K562 (cell line): ENCODE measurements at regions not wholly inside any gene's neighbourhood (a gene's known extent, or its start where the extent isn't known, plus 50 kb on each side); places are given as distances from the start of the nearest gene placed in this dataset.

ENCODE experiments used
- ATF1 ChIP-seq, 2 experiments: fragments of 450-650 bp in 1 of 2; IDR thresholded peaks; 2 replicates each; pipeline ENCODE4 v1.6.1; 2016; ENCODE audit warnings: missing compliant biosample characterization in 1 of 2, missing genetic modification characterization in 1 of 2
- TEAD1 ChIP-seq, 2 experiments: fragments of 450-650 bp in 1 of 2; sonication (generic) in 1 of 2; formaldehyde crosslinking; IDR thresholded peaks; 2 replicates each; pipeline versions ENCODE4 v1.4.0 to v1.8.0; 2020 to 2022; ENCODE audit warnings: mild to moderate bottlenecking in 2 of 2, missing genetic modification reagents in 1 of 2
- ZNF76 ChIP-seq: fragments of 250-450 bp; sonication (Bioruptor Pico); IDR thresholded peaks from 2 replicates; pipeline ENCODE4 v1.4.0; 2020; ENCODE audit warnings: mild to moderate bottlenecking, moderate library complexity, borderline replicate concordance
- ZNF79 ChIP-seq: fragments of 250-450 bp; sonication (Bioruptor Pico); IDR thresholded peaks from 2 replicates; pipeline ENCODE4 v1.4.0; 2020; ENCODE audit warnings: low read depth, mild to moderate bottlenecking, moderate library complexity
- TF ChIP-seq, protein P1 (sequence below), 2 experiments: IDR thresholded peaks; 2 replicates each; pipeline ENCODE4 v1.6.1; 2012; ENCODE audit warnings: improper control_type of control experiment in 2 of 2, low read depth in 2 of 2, low read length in 2 of 2, borderline replicate concordance in 1 of 2
- TF ChIP-seq, protein P2 (sequence below): fragments of 450-650 bp; conservative IDR thresholded peaks from 2 replicates; pipeline ENCODE4 v1.6.1; 2016; ENCODE audit warnings: missing genetic modification characterization, low read depth, mild to moderate bottlenecking, control low read depth, missing compliant biosample characterization
- TF ChIP-seq, protein P3 (sequence below): fragments of 250-450 bp; sonication (Bioruptor Pico); IDR thresholded peaks from 2 replicates; pipeline ENCODE4 v1.9.0; 2021; ENCODE audit warnings: mild to moderate bottlenecking, inconsistent platforms
- TF ChIP-seq, protein P4 (sequence below): sonication (generic); formaldehyde crosslinking; IDR thresholded peaks from 2 replicates; pipeline ENCODE4 v1.8.1; 2023; ENCODE audit warnings: mild to moderate bottlenecking, missing genetic modification reagents
- TF ChIP-seq, protein P5 (sequence below): fragments of 250-450 bp; sonication (Bioruptor Pico); IDR thresholded peaks from 2 replicates; pipeline ENCODE4 v1.5.1; 2021; ENCODE audit warnings: mild to moderate bottlenecking

DNA sequence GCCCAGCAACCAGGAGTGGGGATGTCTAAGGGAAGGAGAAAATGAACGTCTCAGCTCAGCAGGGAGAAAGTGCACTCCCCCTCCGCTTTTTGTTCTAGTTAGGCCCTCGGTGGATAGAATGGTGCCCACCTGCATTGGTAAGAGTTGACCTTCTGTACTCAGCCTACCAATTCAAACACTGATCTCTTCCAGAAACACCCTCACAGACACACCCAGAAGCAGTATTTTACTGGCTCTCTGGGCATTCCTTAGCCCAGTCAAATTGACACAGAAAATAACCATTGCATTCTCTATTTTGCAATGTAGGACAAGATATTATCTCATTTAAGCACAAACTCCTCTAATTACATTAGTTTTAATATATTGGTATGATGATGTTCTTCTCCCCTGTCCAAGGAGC is 106.1 kb upstream of the C7orf33 start (continued):
- TF ChIP-seq, protein P1, sequence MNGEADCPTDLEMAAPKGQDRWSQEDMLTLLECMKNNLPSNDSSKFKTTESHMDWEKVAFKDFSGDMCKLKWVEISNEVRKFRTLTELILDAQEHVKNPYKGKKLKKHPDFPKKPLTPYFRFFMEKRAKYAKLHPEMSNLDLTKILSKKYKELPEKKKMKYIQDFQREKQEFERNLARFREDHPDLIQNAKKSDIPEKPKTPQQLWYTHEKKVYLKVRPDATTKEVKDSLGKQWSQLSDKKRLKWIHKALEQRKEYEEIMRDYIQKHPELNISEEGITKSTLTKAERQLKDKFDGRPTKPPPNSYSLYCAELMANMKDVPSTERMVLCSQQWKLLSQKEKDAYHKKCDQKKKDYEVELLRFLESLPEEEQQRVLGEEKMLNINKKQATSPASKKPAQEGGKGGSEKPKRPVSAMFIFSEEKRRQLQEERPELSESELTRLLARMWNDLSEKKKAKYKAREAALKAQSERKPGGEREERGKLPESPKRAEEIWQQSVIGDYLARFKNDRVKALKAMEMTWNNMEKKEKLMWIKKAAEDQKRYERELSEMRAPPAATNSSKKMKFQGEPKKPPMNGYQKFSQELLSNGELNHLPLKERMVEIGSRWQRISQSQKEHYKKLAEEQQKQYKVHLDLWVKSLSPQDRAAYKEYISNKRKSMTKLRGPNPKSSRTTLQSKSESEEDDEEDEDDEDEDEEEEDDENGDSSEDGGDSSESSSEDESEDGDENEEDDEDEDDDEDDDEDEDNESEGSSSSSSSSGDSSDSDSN (IDR thresholded peaks at IDR 0.05; ENCODE audit: borderline replicate concordance in 1 of 2, low read depth in 2 of 2, low read length in 2 of 2): no peak
- TF ChIP-seq, protein P2, sequence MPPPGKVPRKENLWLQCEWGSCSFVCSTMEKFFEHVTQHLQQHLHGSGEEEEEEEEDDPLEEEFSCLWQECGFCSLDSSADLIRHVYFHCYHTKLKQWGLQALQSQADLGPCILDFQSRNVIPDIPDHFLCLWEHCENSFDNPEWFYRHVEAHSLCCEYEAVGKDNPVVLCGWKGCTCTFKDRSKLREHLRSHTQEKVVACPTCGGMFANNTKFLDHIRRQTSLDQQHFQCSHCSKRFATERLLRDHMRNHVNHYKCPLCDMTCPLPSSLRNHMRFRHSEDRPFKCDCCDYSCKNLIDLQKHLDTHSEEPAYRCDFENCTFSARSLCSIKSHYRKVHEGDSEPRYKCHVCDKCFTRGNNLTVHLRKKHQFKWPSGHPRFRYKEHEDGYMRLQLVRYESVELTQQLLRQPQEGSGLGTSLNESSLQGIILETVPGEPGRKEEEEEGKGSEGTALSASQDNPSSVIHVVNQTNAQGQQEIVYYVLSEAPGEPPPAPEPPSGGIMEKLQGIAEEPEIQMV (tag): no peak
- TF ChIP-seq ZNF76 (CRISPR knock-in tag): no peak
- no peak for TF ChIP-seq ZNF79 (CRISPR knock-in tag)
- TF ChIP-seq, protein P3, sequence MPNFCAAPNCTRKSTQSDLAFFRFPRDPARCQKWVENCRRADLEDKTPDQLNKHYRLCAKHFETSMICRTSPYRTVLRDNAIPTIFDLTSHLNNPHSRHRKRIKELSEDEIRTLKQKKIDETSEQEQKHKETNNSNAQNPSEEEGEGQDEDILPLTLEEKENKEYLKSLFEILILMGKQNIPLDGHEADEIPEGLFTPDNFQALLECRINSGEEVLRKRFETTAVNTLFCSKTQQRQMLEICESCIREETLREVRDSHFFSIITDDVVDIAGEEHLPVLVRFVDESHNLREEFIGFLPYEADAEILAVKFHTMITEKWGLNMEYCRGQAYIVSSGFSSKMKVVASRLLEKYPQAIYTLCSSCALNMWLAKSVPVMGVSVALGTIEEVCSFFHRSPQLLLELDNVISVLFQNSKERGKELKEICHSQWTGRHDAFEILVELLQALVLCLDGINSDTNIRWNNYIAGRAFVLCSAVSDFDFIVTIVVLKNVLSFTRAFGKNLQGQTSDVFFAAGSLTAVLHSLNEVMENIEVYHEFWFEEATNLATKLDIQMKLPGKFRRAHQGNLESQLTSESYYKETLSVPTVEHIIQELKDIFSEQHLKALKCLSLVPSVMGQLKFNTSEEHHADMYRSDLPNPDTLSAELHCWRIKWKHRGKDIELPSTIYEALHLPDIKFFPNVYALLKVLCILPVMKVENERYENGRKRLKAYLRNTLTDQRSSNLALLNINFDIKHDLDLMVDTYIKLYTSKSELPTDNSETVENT (CRISPR knock-in tag): no peak
- TF ChIP-seq ATF1 (CRISPR knock-in tag; IDR thresholded peaks at IDR 0.05): no peak
- TF ChIP-seq ATF1 (tag; IDR thresholded peaks at IDR 0.05): no peak
- no peak for TF ChIP-seq TEAD1 (CRISPR knock-in tag; IDR thresholded peaks at IDR 0.05)
- TF ChIP-seq, protein P4, sequence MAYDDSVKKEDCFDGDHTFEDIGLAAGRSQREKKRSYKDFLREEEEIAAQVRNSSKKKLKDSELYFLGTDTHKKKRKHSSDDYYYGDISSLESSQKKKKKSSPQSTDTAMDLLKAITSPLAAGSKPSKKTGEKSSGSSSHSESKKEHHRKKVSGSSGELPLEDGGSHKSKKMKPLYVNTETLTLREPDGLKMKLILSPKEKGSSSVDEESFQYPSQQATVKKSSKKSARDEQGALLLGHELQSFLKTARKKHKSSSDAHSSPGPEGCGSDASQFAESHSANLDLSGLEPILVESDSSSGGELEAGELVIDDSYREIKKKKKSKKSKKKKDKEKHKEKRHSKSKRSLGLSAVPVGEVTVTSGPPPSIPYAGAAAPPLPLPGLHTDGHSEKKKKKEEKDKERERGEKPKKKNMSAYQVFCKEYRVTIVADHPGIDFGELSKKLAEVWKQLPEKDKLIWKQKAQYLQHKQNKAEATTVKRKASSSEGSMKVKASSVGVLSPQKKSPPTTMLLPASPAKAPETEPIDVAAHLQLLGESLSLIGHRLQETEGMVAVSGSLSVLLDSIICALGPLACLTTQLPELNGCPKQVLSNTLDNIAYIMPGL (CRISPR knock-in tag): no peak
- TF ChIP-seq, protein P5, sequence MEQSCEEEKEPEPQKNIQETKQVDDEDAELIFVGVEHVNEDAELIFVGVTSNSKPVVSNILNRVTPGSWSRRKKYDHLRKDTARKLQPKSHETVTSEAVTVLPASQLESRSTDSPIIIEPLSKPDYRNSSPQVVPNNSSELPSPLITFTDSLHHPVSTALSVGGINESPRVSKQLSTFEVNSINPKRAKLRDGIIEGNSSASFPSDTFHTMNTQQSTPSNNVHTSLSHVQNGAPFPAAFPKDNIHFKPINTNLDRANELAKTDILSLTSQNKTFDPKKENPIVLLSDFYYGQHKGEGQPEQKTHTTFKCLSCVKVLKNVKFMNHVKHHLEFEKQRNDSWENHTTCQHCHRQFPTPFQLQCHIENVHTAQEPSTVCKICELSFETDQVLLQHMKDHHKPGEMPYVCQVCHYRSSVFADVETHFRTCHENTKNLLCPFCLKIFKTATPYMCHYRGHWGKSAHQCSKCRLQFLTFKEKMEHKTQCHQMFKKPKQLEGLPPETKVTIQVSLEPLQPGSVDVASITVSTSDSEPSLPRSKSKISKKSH (CRISPR knock-in tag): no peak
